ENCODE measurements at regions not wholly inside any gene's neighbourhood (a gene's known extent, or its start where the extent isn't known, plus 50 kb on each side); places are given as distances from the start of the nearest gene placed in this dataset.
"Not testable (repeated sequence)": the region's sequence is repeated elsewhere in the genome, so short reads cannot be mapped to it uniquely, and the experiment has no call there.

- H3K9me3 Mint-ChIP-seq: peaks cover 4% of the 10 kb centered on the region
- no peak overlapping the region for H3K27ac Mint-ChIP-seq
- intact Hi-C loops (cut with micrococcal nuclease): no loop called here
- no peak for DNase-seq (ENCODE audit: low spot score)
- H3K27me3 Mint-ChIP-seq (ENCODE audit: insufficient read depth): peaks cover 3% of the 10 kb centered on the region
- H3K4me1 Mint-ChIP-seq (ENCODE audit: low read depth): no peaks in the 10 kb centered on the region
- H3K36me3 Mint-ChIP-seq (ENCODE audit: low read depth): no peaks in the 10 kb centered on the region
- no peak overlapping the region for H3K4me3 Mint-ChIP-seq
These were observed 102.6 kb downstream of the CAAP1 start for GRCh38 chr9:26789959-26790358.

GRCh38 chr9:26786564-26786963 is 106.0 kb downstream of the CAAP1 start:
- H3K9me3 Mint-ChIP-seq: no peaks in the 10 kb centered on the region
- intact Hi-C loops (cut with micrococcal nuclease): no loop called here
- H3K27ac Mint-ChIP-seq: no peak overlapping the region
- DNase-seq (ENCODE audit: low spot score): no peak
- no peaks in the 10 kb centered on the region for H3K36me3 Mint-ChIP-seq (ENCODE audit: low read depth)
- peaks cover 2% of the 10 kb centered on the region for H3K27me3 Mint-ChIP-seq (ENCODE audit: insufficient read depth)
- no peak overlapping the region for H3K4me3 Mint-ChIP-seq
- no peaks in the 10 kb centered on the region for H3K4me1 Mint-ChIP-seq (ENCODE audit: low read depth)

GRCh38 chr9:26782899-26783298 is 109.7 kb downstream of the CAAP1 start:
- Mint-ChIP-seq H3K27ac (no peak overlapping the region), H3K36me3 (ENCODE audit: low read depth) (no peaks in the 10 kb centered on the region), H3K4me1 (ENCODE audit: low read depth) (no peaks in the 10 kb centered on the region), H3K9me3 (no peaks in the 10 kb centered on the region), H3K4me3 (no peak overlapping the region), H3K27me3 (ENCODE audit: insufficient read depth) (no peaks in the 10 kb centered on the region)
- intact Hi-C loops (cut with micrococcal nuclease): no loop called here
- no peak for DNase-seq (ENCODE audit: low spot score)

DNA sequence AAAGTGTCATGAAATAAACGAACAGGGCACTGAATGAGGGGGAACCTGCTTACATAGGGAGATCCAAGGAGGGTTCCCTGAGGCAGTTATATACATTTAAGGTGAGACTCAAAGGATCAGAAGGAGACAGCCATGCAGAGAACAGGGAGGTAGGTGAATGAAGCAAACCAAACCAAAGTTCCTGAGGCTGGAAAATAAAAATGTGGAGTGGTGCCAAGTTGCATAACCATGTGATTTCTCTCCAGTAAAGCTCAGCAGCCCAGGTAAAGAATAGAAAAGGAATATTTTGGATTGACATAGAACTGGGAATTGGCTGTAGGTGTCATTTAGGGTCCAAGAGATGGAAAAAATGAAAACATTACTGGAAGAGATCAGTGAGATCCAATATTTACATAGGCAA is 110.7 kb downstream of the CAAP1 start:
- no peaks in the 10 kb centered on the region for H3K27me3 Mint-ChIP-seq (ENCODE audit: insufficient read depth)
- no peak overlapping the region for H3K4me3 Mint-ChIP-seq
- H3K27ac Mint-ChIP-seq: no peak overlapping the region
- DNase-seq (ENCODE audit: low spot score): no peak
- no peaks in the 10 kb centered on the region for H3K36me3 Mint-ChIP-seq (ENCODE audit: low read depth)
- intact Hi-C loops (cut with micrococcal nuclease): no loop called here
- H3K4me1 Mint-ChIP-seq (ENCODE audit: low read depth): no peaks in the 10 kb centered on the region
- no peaks in the 10 kb centered on the region for H3K9me3 Mint-ChIP-seq

GRCh38 chr9:26780307-26780706 is 112.3 kb downstream of the CAAP1 start:
- H3K27ac Mint-ChIP-seq; H3K4me1 Mint-ChIP-seq (ENCODE audit: low read depth); H3K4me3 Mint-ChIP-seq; DNase-seq (ENCODE audit: low spot score); H3K27me3 Mint-ChIP-seq (ENCODE audit: insufficient read depth); H3K36me3 Mint-ChIP-seq (ENCODE audit: low read depth); H3K9me3 Mint-ChIP-seq; intact Hi-C loops (cut with micrococcal nuclease): not testable (repeated sequence)

- H3K36me3 Mint-ChIP-seq (ENCODE audit: low read depth): no peaks in the 10 kb centered on the region
- no peaks in the 10 kb centered on the region for H3K27me3 Mint-ChIP-seq (ENCODE audit: insufficient read depth)
- H3K27ac Mint-ChIP-seq: no peak overlapping the region
- no peak overlapping the region for H3K4me3 Mint-ChIP-seq
- H3K4me1 Mint-ChIP-seq (ENCODE audit: low read depth): no peaks in the 10 kb centered on the region
- intact Hi-C loops (cut with micrococcal nuclease): no loop called here
- no peaks in the 10 kb centered on the region for H3K9me3 Mint-ChIP-seq
- no peak for DNase-seq (ENCODE audit: low spot score)
These were observed 113.5 kb downstream of the CAAP1 start for GRCh38 chr9:26779062-26779461.

GRCh38 chr9:26775391-26775790 is 117.2 kb downstream of the CAAP1 start:
- no peaks in the 10 kb centered on the region for H3K27me3 Mint-ChIP-seq (ENCODE audit: insufficient read depth)
- H3K4me3 Mint-ChIP-seq: no peak overlapping the region
- DNase-seq (ENCODE audit: low spot score): no peak
- H3K9me3 Mint-ChIP-seq: no peaks in the 10 kb centered on the region
- H3K36me3 Mint-ChIP-seq (ENCODE audit: low read depth): no peaks in the 10 kb centered on the region
- H3K27ac Mint-ChIP-seq: no peak overlapping the region
- intact Hi-C loops (cut with micrococcal nuclease): no loop called here
- H3K4me1 Mint-ChIP-seq (ENCODE audit: low read depth): no peaks in the 10 kb centered on the region

GRCh38 chr9:26773056-26773455 is 119.5 kb downstream of the CAAP1 start:
- no peaks in the 10 kb centered on the region for H3K36me3 Mint-ChIP-seq (ENCODE audit: low read depth)
- H3K27ac Mint-ChIP-seq: no peak overlapping the region
- H3K27me3 Mint-ChIP-seq (ENCODE audit: insufficient read depth): no peaks in the 10 kb centered on the region
- intact Hi-C loops (cut with micrococcal nuclease): no loop called here
- H3K4me1 Mint-ChIP-seq (ENCODE audit: low read depth): no peaks in the 10 kb centered on the region
- H3K9me3 Mint-ChIP-seq: no peaks in the 10 kb centered on the region
- no peak for DNase-seq (ENCODE audit: low spot score)
- no peak overlapping the region for H3K4me3 Mint-ChIP-seq

- Mint-ChIP-seq H3K9me3 (no peaks in the 10 kb centered on the region), H3K4me1 (ENCODE audit: low read depth) (no peaks in the 10 kb centered on the region), H3K4me3 (no peak overlapping the region), H3K27ac (no peak overlapping the region), H3K36me3 (ENCODE audit: low read depth) (no peaks in the 10 kb centered on the region), H3K27me3 (ENCODE audit: insufficient read depth) (no peaks in the 10 kb centered on the region)
- DNase-seq (ENCODE audit: low spot score): no peak
- intact Hi-C loops (cut with micrococcal nuclease): no loop called here
These were observed 121.8 kb downstream of the CAAP1 start for GRCh38 chr9:26770821-26771220.

GRCh38 chr9:26768145-26768544 is 124.5 kb downstream of the CAAP1 start:
- Mint-ChIP-seq H3K4me3 (no peak overlapping the region), H3K36me3 (ENCODE audit: low read depth) (no peaks in the 10 kb centered on the region), H3K9me3 (no peaks in the 10 kb centered on the region), H3K4me1 (ENCODE audit: low read depth) (no peaks in the 10 kb centered on the region), H3K27me3 (ENCODE audit: insufficient read depth) (no peaks in the 10 kb centered on the region), H3K27ac (no peak overlapping the region)
- no peak for DNase-seq (ENCODE audit: low spot score)
- intact Hi-C loops (cut with micrococcal nuclease): no loop called here

- Mint-ChIP-seq H3K27me3 (ENCODE audit: insufficient read depth) (no peaks in the 10 kb centered on the region), H3K4me3 (no peak overlapping the region), H3K27ac (no peak overlapping the region), H3K4me1 (ENCODE audit: low read depth) (no peaks in the 10 kb centered on the region), H3K9me3 (no peaks in the 10 kb centered on the region), H3K36me3 (ENCODE audit: low read depth) (no peaks in the 10 kb centered on the region)
- intact Hi-C loops (cut with micrococcal nuclease): no loop called here
- no peak for DNase-seq (ENCODE audit: low spot score)
These were observed 131.9 kb downstream of the CAAP1 start for GRCh38 chr9:26760675-26761074.

- intact Hi-C loops (cut with micrococcal nuclease): no loop called here
- no peak overlapping the region for H3K27ac Mint-ChIP-seq
- no peak overlapping the region for H3K4me3 Mint-ChIP-seq
- no peaks in the 10 kb centered on the region for H3K9me3 Mint-ChIP-seq
- no peaks in the 10 kb centered on the region for H3K4me1 Mint-ChIP-seq (ENCODE audit: low read depth)
- no peaks in the 10 kb centered on the region for H3K36me3 Mint-ChIP-seq (ENCODE audit: low read depth)
- no peaks in the 10 kb centered on the region for H3K27me3 Mint-ChIP-seq (ENCODE audit: insufficient read depth)
- no peak for DNase-seq (ENCODE audit: low spot score)
These were observed 133.9 kb downstream of the CAAP1 start for GRCh38 chr9:26758655-26759054.

GRCh38 chr9:26756881-26757280 is 135.7 kb downstream of the CAAP1 start:
- no peaks in the 10 kb centered on the region for H3K27me3 Mint-ChIP-seq (ENCODE audit: insufficient read depth)
- intact Hi-C loops (cut with micrococcal nuclease): no loop called here

DNA sequence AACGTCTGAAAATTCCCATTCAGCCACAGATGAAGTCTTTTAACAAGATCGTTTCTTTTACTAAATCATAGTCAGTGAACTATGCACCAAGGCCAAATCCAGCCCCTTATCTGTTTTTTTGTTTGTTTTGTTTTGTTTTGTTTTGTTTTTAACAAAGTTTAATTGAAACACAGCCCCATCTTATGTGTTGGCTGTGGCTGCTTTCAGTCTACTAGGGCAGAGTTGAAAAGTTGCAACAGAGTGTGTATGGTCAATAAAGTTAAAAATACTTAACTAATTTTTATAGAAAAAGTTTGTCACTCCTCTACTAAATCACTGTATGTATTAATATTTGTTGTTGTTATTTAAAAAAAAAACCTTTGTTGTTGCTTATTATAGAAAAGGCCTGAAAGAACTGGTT is 137.1 kb downstream of the CAAP1 start:
- H3K27ac Mint-ChIP-seq: no peak overlapping the region
- H3K36me3 Mint-ChIP-seq (ENCODE audit: low read depth): no peaks in the 10 kb centered on the region
- no peaks in the 10 kb centered on the region for H3K4me1 Mint-ChIP-seq (ENCODE audit: low read depth)
- intact Hi-C loops (cut with micrococcal nuclease): no loop called here
- H3K4me3 Mint-ChIP-seq: no peak overlapping the region
- no peaks in the 10 kb centered on the region for H3K27me3 Mint-ChIP-seq (ENCODE audit: insufficient read depth)
- H3K9me3 Mint-ChIP-seq: no peaks in the 10 kb centered on the region
- DNase-seq (ENCODE audit: low spot score): no peak

More at GRCh38 chr9:26756881-26757280, 135.7 kb downstream of the CAAP1 start:
- no peaks in the 10 kb centered on the region for H3K4me1 Mint-ChIP-seq (ENCODE audit: low read depth)
- H3K27ac Mint-ChIP-seq: no peak overlapping the region
- H3K36me3 Mint-ChIP-seq (ENCODE audit: low read depth): no peaks in the 10 kb centered on the region
- no peak for DNase-seq (ENCODE audit: low spot score)
- no peak overlapping the region for H3K4me3 Mint-ChIP-seq
- H3K9me3 Mint-ChIP-seq: no peaks in the 10 kb centered on the region

Measured in activated T-helper 1 cell treated with anti-CD3 and anti-CD28 coated beads, Interleukin-12 subunit alpha, Interleukin-12 subunit beta, Interleukin-2, Interleukin-4 antibody, amounts not matched to agents 30 ng/mL and 10 ng/mL and 1 ng/mL, durations not matched to agents 14 hours and 24 hours and 36 hours (primary cell).